K562 (cell line): ENCODE measurements at regions not wholly inside any gene's neighbourhood (a gene's known extent, or its start where the extent isn't known, plus 50 kb on each side); places are given as distances from the start of the nearest gene placed in this dataset.
A peak's percentile ranks its signal among the peaks of the same experiment; 100 is the strongest.

Source experiments
- ATAC-seq: fragments of 200-7000 bp; cut with Tn5 transposase; 3 replicates; pipeline ENCODE4 v1.9.1; 2020; ENCODE audit warnings: moderate library complexity
- BruUV-seq: library from RNA; stranded (reverse); fragments of 400-500 nt; replicated peaks from 2 replicates; lab custom pipeline; 2021; lab: Mats Ljungman, UMichigan
- CTCF ChIA-PET: fragments of 300-600 bp; formaldehyde crosslinking; extraction: SDS; loops from one replicate; lab custom pipeline; 2021; ENCODE audit warnings: low intra/inter-chr PET ratio; lab: Yijun Ruan, JAX
- POLR2A ChIA-PET: fragments of 300-600, 350-650 bp; sonication (Branson Sonifier 250); formaldehyde crosslinking; extraction: SDS; loops from one replicate; lab custom pipeline; 2021; ENCODE audit warnings: antibody characterized with exemption, inconsistent platforms; lab: Yijun Ruan, JAX
- DNase-seq, 4 experiments: peaks; one replicate each; pipeline versions ENCODE4 v3.0.0 to v3.0.0-alpha.2; 2011 to 2018; ENCODE audit warnings: low spot score in 3 of 4, mixed read lengths in 3 of 4; ENCODE audit errors: extremely low read depth in 1 of 4
- FAIRE-seq: peaks from 2 replicates; lab custom pipeline; 2011; peaks lifted over from hg19 to GRCh38; lab: Jason Lieb, UNC
- H2AFZ ChIP-seq: 2 replicates; pipeline ENCODE4 v1.6.0; 2011; ENCODE audit warnings: low read depth, low read length, control low read depth, inconsistent platforms
- H3K27ac ChIP-seq: fragments of 200-600 bp; 3 replicates; pipeline ENCODE4 v1.8.0; 2011; ENCODE audit warnings: low read depth, mild to moderate bottlenecking, control low read depth, inconsistent platforms, low read length, moderate library complexity, mixed read lengths; ENCODE audit errors: extremely low read depth
- H3K27me3 ChIP-seq, 2 experiments: fragments of 300-600 bp in 1 of 2; 2 replicates in 1 of 2; 3 replicates in 1 of 2; pipeline versions ENCODE4 v1.6.0 to v1.8.0; 2011; ENCODE audit warnings: inconsistent platforms in 2 of 2, low read length in 2 of 2, mild to moderate bottlenecking in 1 of 2, mixed read lengths in 1 of 2, moderate library complexity in 1 of 2; ENCODE audit not compliant: control insufficient read depth in 2 of 2, insufficient read depth in 2 of 2
- H3K36me3 ChIP-seq: fragments of 300-600 bp; 3 replicates; pipeline ENCODE4 v1.8.0; 2011; ENCODE audit warnings: mild to moderate bottlenecking, low read length, inconsistent platforms; ENCODE audit not compliant: control insufficient read depth, insufficient read depth
- H3K4me1 ChIP-seq, 2 experiments: fragments of 200-600 bp in 1 of 2; replicated peaks in 1 of 2; 2 replicates in 1 of 2; 3 replicates in 1 of 2; pipeline versions ENCODE4 v1.5.1 to v1.8.0; 2011; ENCODE audit warnings: inconsistent platforms in 2 of 2, low read length in 2 of 2, mild to moderate bottlenecking in 1 of 2, mixed read lengths in 1 of 2, moderate library complexity in 1 of 2; ENCODE audit not compliant: control insufficient read depth in 2 of 2, insufficient read depth in 2 of 2
- H3K4me2 ChIP-seq: 2 replicates; pipeline ENCODE4 v1.6.1; 2011; ENCODE audit warnings: low read length, control low read depth, inconsistent platforms, mixed read lengths; ENCODE audit not compliant: insufficient read depth
- H3K4me3 ChIP-seq: fragments of 200-600 bp; sonication (generic), shearing (Covaris generic); 2 replicates; pipeline ENCODE4 v1.5.1; 2016; ENCODE audit warnings: control low read depth, inconsistent platforms
- H3K79me2 ChIP-seq: fragments of 200-600 bp; 3 replicates; pipeline ENCODE4 v1.8.0; 2011; ENCODE audit warnings: low read length, inconsistent platforms; ENCODE audit not compliant: control insufficient read depth, insufficient read depth
- H3K9ac ChIP-seq, 2 experiments: 2 replicates each; pipeline versions ENCODE4 v1.6.0 to v1.6.1; 2011; ENCODE audit warnings: low read depth in 2 of 2, low read length in 2 of 2, control low read depth in 1 of 2, inconsistent platforms in 1 of 2, mild to moderate bottlenecking in 1 of 2, mixed read lengths in 1 of 2; ENCODE audit not compliant: insufficient read depth in 1 of 2
- H3K9me1 ChIP-seq: one replicate; pipeline ENCODE4 v1.6.0; 2011; ENCODE audit warnings: inconsistent platforms, mild to moderate bottlenecking, low read length, moderate library complexity; ENCODE audit not compliant: control insufficient read depth, insufficient read depth
- H3K9me3 ChIP-seq: replicated peaks from 2 replicates; pipeline ENCODE4 v1.5.1; 2011; ENCODE audit warnings: low read depth, low read length, inconsistent platforms; ENCODE audit not compliant: control insufficient read depth, insufficient read depth
- H4K20me1 ChIP-seq: replicated peaks from 2 replicates; pipeline ENCODE4 v1.6.1; 2011; ENCODE audit warnings: low read length, inconsistent platforms, mixed read lengths; ENCODE audit not compliant: control insufficient read depth, insufficient read depth
- CBFA2T3 ChIP-seq: fragments of 450-650 bp; IDR thresholded peaks from 2 replicates; pipeline ENCODE4 v1.6.1; 2017
- DMBX1 ChIP-seq: fragments of 250-450 bp; sonication (Bioruptor Pico); IDR thresholded peaks from 2 replicates; pipeline ENCODE4 v1.8.0; 2022; ENCODE audit warnings: inconsistent platforms, mild to moderate bottlenecking, moderate library complexity, borderline replicate concordance
- ELK3 ChIP-seq: fragments of 450-650 bp; formaldehyde crosslinking; IDR thresholded peaks from 2 replicates; pipeline ENCODE4 v1.4.0; 2020; ENCODE audit warnings: mild to moderate bottlenecking
- FOS ChIP-seq: IDR thresholded peaks from 3 replicates; pipeline ENCODE4 v1.6.1; 2011; ENCODE audit not compliant: insufficient read length; ENCODE audit errors: extremely low read depth
- MAFF ChIP-seq: IDR thresholded peaks from 2 replicates; pipeline ENCODE4 v1.6.1; 2012; ENCODE audit warnings: low read length, improper control_type of control experiment
- SNRNP70 ChIP-seq: fragments of 200-400 bp; formaldehyde crosslinking; optimal IDR thresholded peaks from 2 replicates; pipeline ENCODE3; 2017; ENCODE audit warnings: low read depth, low read length
- TRIM24 ChIP-seq, 2 experiments: fragments of 450-650 bp; IDR thresholded peaks; 2 replicates each; pipeline ENCODE4 v1.6.1; 2016
- XRCC4 ChIP-seq: IDR thresholded peaks from one replicate; pipeline ENCODE4 v1.6.1; 2011; ENCODE audit not compliant: insufficient read depth, insufficient read length; ENCODE audit errors: extremely low read depth
- ZNF184 ChIP-seq: sonication (generic); formaldehyde crosslinking; IDR thresholded peaks from 2 replicates; pipeline ENCODE4 v1.5.0; 2020; ENCODE audit warnings: missing genetic modification reagents
- ZNF384 ChIP-seq: IDR thresholded peaks from 2 replicates; pipeline ENCODE4 v1.6.1; 2012; ENCODE audit warnings: low read depth, low read length, improper control_type of control experiment
- ZNF592 ChIP-seq: fragments of 450-650 bp; IDR thresholded peaks from 2 replicates; pipeline ENCODE4 v1.6.1; 2017; ENCODE audit warnings: antibody characterized with exemption, mild to moderate bottlenecking
- ZSCAN32 ChIP-seq: fragments of 450-650 bp; formaldehyde crosslinking; IDR thresholded peaks from 2 replicates; pipeline ENCODE4 v1.4.0; 2020; ENCODE audit warnings: mild to moderate bottlenecking, moderate library complexity
- WGBS: fragments of 100-300 bp; shearing (Covaris generic); methylation state at CpG from one replicate; pipeline ENCODE4 v1.1.6; 2016; ENCODE audit warnings: low coverage, mixed read lengths; ENCODE audit not compliant: insufficient coverage; ENCODE audit errors: missing lambda C conversion rate; 5-methylcytosine and 5-hydroxymethylcytosine counted together
- in situ Hi-C: fragments of 300-500 bp; cut with MboI; formaldehyde crosslinking; loops from 4 replicates; pipeline ENCODE4 v1.15.0; 2018; ENCODE audit warnings: inconsistent platforms, mixed read lengths
- intact Hi-C: fragments of 100-400 bp; cut with micrococcal nuclease; formaldehyde crosslinking; loops from 2 replicates; pipeline ENCODE4 v1.14.2; 2022

GRCh38 chr13:86878781-86879180 lies 792.4 kb upstream of the SLITRK5 start:
- Histone ChIP-seq H4K20me1 (no peaks in the 10 kb centered on the region), H3K4me3 (no peak overlapping the region), H3K4me1 (no peaks in the 10 kb centered on the region), H3K4me2 (no peak overlapping the region), H3K27ac (no peak overlapping the region), H3K79me2 (no peaks in the 10 kb centered on the region), H2AFZ (no peak overlapping the region), H3K9me1 (no peaks in the 10 kb centered on the region), H3K27me3 (no peaks in the 10 kb centered on the region), H3K36me3 (no peaks in the 10 kb centered on the region), H3K9me3 (no peaks in the 10 kb centered on the region), H3K9ac (no peak overlapping the region)
- WGBS, result 0% methylated on average over 3 of the region's 3 CpGs
- TF ChIP-seq CBFA2T3 (0 out of 2 replicates have a peak, but pooled peaks have one; percentile 16), ZNF384 (peak; percentile 56), ZNF184 (CRISPR knock-in tag) (no peak)
- in situ Hi-C loops (no loop called here), intact Hi-C loops (no loop called here)
- ATAC-seq (no peak), DNase-seq (peak in 1 of 4 experiments; percentile 11), FAIRE-seq (no peak)
- POLR2A ChIA-PET, result interaction anchor here (0.6 kb wide), 1 partner anchor 342 kb away, joined by 4 read pairs; no protein-coding TSS in a partner anchor
- no TSS peak for BruUV-seq
- CTCF ChIA-PET, result no interaction called here

GRCh38 chr13:86881390-86881789 lies 789.8 kb upstream of the SLITRK5 start:
- in situ Hi-C loops (no loop called here), intact Hi-C loops (no loop called here)
- Histone ChIP-seq H3K9ac (no peak overlapping the region), H3K9me3 (no peaks in the 10 kb centered on the region), H3K9me1 (no peaks in the 10 kb centered on the region), H3K4me3 (no peak overlapping the region), H3K27ac (peak overlapping the region; percentile 44; the same call in 2 of the 3 replicates), H4K20me1 (no peaks in the 10 kb centered on the region), H3K27me3 (no peaks in the 10 kb centered on the region), H3K36me3 (no peaks in the 10 kb centered on the region), H3K4me1 (no peaks in the 10 kb centered on the region), H3K4me2 (no peak overlapping the region), H3K79me2 (no peaks in the 10 kb centered on the region), H2AFZ (no peak overlapping the region)
- TF ChIP-seq DMBX1 (CRISPR knock-in tag), result 0 out of 2 replicates have a peak, but pooled peaks have one; percentile 20
- no peak for TF ChIP-seq SNRNP70
- no peak for TF ChIP-seq ZSCAN32 (CRISPR knock-in tag)
- no peak for TF ChIP-seq XRCC4
- no peak for TF ChIP-seq ELK3 (CRISPR knock-in tag)
- no peak for TF ChIP-seq FOS
- no peak for TF ChIP-seq TRIM24 (IDR thresholded peaks at IDR 0.05)
- no peak for TF ChIP-seq MAFF
- no peak for TF ChIP-seq ZNF592
- ChIA-PET CTCF (no interaction called here), POLR2A (no interaction called here)
- WGBS, result 0% methylated on average over 2 of the region's 2 CpGs
- FAIRE-seq (no peak), DNase-seq (no peak), ATAC-seq (no peak)
- no TSS peak for BruUV-seq
